HG03025 (cell line): ENCODE measurements at regions not wholly inside any gene's neighbourhood (a gene's known extent, or its start where the extent isn't known, plus 50 kb on each side); places are given as distances from the start of the nearest gene placed in this dataset.
"Not testable (repeated sequence)": the region's sequence is repeated elsewhere in the genome, so short reads cannot be mapped to it uniquely, and the experiment has no call there.

Experiments
- ATAC-seq: cut with Tn5 transposase; IDR thresholded peaks from one replicate; pipeline ENCODE4 v1.9.1; 2021; ENCODE audit warnings: mild to moderate bottlenecking, moderate library complexity; ENCODE audit not compliant: unreplicated experiment, low FRiP score

DNA sequence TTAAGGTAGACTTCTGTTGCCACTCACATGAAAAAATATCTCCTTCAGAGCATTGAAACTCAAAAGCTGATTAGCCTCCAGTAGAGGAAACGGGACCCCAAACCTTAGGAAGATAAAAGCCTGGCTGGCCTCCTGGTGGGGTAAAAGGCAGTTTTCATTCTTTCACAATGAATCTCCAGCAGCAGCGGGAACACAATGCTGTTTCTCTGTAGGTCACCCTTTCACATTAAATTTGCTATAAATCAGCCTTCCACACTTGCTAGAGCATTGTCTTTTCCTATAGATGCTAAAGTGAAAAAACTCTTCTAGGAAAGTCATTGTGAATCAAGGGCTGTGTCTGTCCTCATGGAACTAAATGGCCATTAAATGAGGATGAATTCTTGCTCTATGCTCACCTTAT lies 207.3 kb upstream of the MAGEB2 start:
- no peak for ATAC-seq

- no peak for ATAC-seq
Observed at GRCh38 chrX:30010471-30010870, 204.9 kb upstream of the MAGEB2 start.

DNA sequence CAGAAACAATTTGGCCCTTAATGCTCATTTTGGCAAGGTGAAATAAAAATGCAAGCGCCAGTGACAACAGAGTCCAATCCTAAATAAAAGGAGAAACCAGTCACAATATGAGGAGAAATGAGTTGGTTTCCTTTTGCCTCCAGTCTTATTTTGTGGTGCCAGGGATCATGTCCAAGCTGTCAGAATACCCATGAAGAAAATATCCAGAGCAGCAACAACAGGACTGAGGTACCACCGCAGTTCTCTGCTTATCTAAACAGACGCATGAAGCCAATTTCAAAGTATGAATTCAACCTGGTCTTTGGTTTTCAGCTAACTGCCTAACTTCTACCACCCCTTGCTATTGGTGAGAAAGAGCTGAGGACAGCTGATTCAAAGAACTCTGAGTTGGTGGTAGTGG lies 199.9 kb upstream of the MAGEB2 start:
- no peak for ATAC-seq

DNA sequence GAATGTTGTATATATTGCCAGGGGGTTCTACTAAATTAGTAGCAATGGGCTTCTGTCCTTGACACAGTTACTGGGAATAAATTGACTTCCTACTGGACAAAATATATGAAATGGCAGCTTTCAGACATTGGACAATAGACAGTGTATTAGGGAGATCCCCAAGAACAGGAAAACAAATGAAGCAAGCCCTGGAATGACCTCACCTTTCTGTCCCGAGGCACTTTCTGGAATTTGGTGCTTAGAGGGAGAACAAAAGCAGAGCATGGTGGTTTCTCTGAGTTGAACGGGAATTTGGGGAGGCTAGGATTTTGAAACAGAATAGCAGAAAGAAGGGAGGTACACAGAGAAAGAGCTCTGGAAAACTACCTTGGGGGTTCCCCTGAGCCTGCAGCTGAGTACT lies 187.7 kb upstream of the MAGEB2 start:
- ATAC-seq, result no peak

DNA sequence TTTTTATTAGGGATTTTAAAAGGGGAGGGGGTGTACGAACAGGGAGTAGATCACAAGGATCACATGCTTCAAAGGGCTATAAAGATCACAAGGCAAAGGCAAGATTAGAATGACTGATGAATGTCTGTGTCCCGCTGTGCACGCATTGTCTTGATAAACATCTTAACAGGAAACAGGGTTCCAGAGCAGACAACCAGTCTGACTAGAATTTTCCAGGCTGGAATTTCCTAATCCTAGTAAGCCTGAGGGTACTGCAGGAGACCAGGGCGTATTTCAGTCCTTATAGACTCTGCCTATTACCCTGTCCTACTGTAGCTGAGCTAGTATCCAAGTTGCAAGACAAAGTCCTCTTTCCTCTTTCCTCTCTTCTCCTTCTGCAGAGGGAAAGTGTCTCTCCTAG lies 179.0 kb upstream of the MAGEB2 start:
- not testable (repeated sequence) for ATAC-seq

GRCh38 chrX:30039768-30040167 lies 175.6 kb upstream of the MAGEB2 start:
- no peak for ATAC-seq

DNA sequence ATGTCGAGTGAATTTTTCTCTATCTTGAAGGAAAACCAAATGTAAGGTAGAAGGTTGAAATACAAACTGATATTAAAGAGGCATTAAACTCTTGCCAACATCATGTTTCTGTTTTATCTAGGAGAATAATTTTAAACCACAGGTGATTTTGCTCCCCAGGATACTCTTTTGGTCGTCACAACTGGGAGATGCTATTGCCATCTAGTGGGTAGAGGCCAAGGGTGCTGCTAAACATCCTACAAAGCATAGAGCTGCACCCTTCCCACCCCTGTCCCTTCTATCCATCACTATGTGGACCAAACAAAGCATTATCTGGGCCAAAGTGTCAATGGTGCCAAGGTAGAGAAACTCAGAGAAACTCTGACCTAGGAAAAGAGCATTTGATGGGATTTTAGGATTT lies 154.6 kb upstream of the MAGEB2 start:
- no peak for ATAC-seq

GRCh38 chrX:30065226-30065625 lies 150.1 kb upstream of the MAGEB2 start:
- no peak for ATAC-seq

DNA sequence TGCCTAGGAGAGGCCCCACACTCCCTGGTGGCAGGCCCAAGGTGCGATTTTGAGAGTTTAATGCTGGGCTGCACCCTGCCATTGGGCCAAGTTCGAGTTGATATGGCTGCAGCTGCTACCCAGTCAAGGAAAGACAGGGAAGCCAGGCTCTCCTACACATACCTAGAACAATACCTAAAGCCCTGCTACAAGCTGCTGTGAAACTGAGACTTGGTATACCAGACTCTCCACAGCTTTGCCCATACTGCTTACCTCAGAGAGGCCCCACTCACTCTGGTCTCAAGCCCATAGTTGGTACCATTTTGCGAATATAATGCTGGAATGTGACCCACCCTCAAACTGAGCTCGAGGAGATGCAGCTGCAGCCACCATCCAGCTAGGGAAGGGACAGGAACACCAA lies 147.7 kb upstream of the MAGEB2 start:
- ATAC-seq, result no peak

DNA sequence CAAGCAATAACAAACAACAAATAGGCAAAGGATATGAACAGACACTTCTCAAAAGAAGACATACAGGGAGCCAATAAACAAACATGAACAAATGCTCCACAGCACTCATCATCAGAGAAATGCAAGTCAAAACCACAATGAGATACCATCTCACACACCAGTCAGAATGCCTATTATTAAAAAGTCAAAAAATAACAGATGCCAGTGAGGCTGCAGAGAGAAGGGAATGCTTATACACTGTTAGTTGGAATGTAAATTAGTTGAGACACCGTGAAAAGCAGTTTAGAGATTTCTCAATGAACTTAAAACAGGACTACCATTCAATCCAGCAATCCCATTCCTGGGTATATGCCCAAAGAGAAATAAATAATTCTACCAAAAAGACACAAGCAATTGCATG lies 129.8 kb upstream of the MAGEB2 start:
- ATAC-seq, result no peak

DNA sequence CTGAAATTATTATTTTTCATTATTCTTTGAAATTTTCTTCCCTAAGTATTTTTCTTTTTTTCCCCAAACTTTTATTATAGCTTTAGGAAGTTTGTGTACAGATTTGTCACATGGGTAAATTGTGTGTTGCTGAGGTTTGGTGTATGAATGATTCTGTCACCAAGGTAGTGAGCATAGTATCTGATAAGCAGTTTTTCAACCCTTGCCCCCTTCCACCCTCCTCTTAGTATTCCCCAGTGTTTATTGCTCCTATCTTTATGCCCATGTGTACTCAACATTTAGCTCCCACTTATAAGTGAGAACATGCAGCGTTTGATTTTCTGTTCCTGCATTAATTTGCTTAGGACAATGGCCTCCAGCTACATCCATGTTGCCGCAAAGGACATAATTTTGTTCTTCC lies 103.9 kb upstream of the MAGEB2 start:
- no peak for ATAC-seq

GRCh38 chrX:30141966-30142365 lies 73.4 kb upstream of the MAGEB2 start:
- ATAC-seq, result peak; percentile 76

- ATAC-seq, result no peak
Observed at GRCh38 chrX:30144221-30144620, 71.1 kb upstream of the MAGEB2 start.

- ATAC-seq, result no peak
Observed at GRCh38 chrX:30144971-30145731, 70.2 kb upstream of the MAGEB2 start.

DNA sequence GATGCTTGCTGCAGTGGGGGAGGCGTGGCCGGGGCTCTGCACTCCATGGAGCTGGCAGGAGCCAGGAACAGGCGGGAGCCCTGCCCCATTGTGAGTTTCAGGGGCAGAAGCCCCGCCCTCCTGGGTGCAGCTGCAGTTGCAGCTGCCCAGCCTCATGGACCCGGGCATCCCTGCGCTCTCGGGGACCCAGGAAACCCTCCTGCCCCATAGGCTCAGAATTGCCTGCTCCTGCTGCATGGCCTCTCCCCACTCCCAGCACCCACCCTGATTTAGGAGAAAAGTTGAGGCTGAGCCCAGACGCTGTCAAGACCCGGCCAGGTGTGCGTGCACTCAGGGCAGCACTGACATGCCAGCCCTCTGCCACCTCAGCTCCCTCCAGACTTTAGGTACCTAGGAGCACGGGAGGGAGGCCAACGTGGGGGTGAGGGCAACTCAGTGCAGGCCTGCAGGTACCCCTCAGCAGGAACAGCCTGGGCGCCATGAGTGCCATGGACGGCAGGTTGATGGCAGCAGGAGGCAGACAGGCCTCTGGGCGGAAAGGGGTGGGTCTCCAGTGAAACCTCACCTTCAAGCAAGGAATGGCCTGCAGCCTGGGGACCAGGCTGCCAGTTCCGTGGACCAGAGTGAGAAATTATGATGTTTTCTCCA lies 67.2 kb upstream of the MAGEB2 start:
- ATAC-seq, result no peak

GRCh38 chrX:30149206-30149605 lies 66.2 kb upstream of the MAGEB2 start:
- not testable (repeated sequence) for ATAC-seq

- ATAC-seq, result no peak
Observed at GRCh38 chrX:30150196-30150895, 65.0 kb upstream of the MAGEB2 start.

GRCh38 chrX:30151964-30152363 lies 63.4 kb upstream of the MAGEB2 start:
- ATAC-seq, result no peak

GRCh38 chrX:30153175-30153880 lies 62.0 kb upstream of the MAGEB2 start:
- ATAC-seq, result no peak

- no peak for ATAC-seq
Observed at GRCh38 chrX:30153881-30154260, 61.5 kb upstream of the MAGEB2 start.

- ATAC-seq, result no peak
Observed at GRCh38 chrX:30156009-30156408, 59.4 kb upstream of the MAGEB2 start.
